PFSK-1 (cell line): ENCODE measurements at regions not wholly inside any gene's neighbourhood (a gene's known extent, or its start where the extent isn't known, plus 50 kb on each side); places are given as distances from the start of the nearest gene placed in this dataset.

Experiments used
- FOXP2 ChIP-seq: optimal IDR thresholded peaks from 2 replicates; pipeline ENCODE3; 2011; ENCODE audit warnings: borderline replicate concordance, control low read depth, inconsistent platforms; ENCODE audit not compliant: insufficient read depth; ENCODE audit errors: extremely low read length, extremely low read depth
- POLR2AphosphoS5 ChIP-seq: IDR thresholded peaks from 2 replicates; pipeline ENCODE4 v1.6.1; 2012; ENCODE audit warnings: low read depth, mild to moderate bottlenecking, control low read depth, low read length, moderate library complexity
- REST ChIP-seq, 2 experiments: IDR thresholded peaks; 2 replicates each; pipeline versions ENCODE4 v1.6.1 to v1.8.0; 2011 to 2012; ENCODE audit warnings: low read depth in 2 of 2, low read length in 2 of 2, control low read depth in 1 of 2, inconsistent platforms in 1 of 2, mild to moderate bottlenecking in 1 of 2, moderate library complexity in 1 of 2; ENCODE audit not compliant: insufficient read depth in 1 of 2
- SIN3A ChIP-seq: IDR thresholded peaks from 2 replicates; pipeline ENCODE4 v1.6.1; 2012; ENCODE audit warnings: mild to moderate bottlenecking, low read length, moderate library complexity, borderline replicate concordance; ENCODE audit not compliant: insufficient read depth
- TAF1 ChIP-seq: IDR thresholded peaks from 2 replicates; pipeline ENCODE4 v1.6.1; 2012; ENCODE audit warnings: low read length, control low read depth, borderline replicate concordance; ENCODE audit not compliant: insufficient read depth

- TF ChIP-seq POLR2AphosphoS5 (no peak), REST (IDR thresholded peaks at IDR 0.05; ENCODE audit: insufficient read depth in 1 of 2, low read depth in 2 of 2, low read length in 2 of 2) (no peak), TAF1 (no peak), FOXP2 (no peak), SIN3A (no peak)
Observed at GRCh38 chr11:97894978-97895377, 1125.8 kb upstream of the CNTN5 start.

GRCh38 chr11:97895572-97895971 is 1125.2 kb upstream of the CNTN5 start:
- TF ChIP-seq REST (IDR thresholded peaks at IDR 0.05; ENCODE audit: insufficient read depth in 1 of 2, low read depth in 2 of 2, low read length in 2 of 2) (no peak), FOXP2 (no peak), POLR2AphosphoS5 (no peak), TAF1 (no peak), SIN3A (no peak)

GRCh38 chr11:97902828-97903227 is 1117.9 kb upstream of the CNTN5 start:
- TF ChIP-seq FOXP2 (no peak), POLR2AphosphoS5 (no peak), TAF1 (no peak), SIN3A (no peak), REST (IDR thresholded peaks at IDR 0.05; ENCODE audit: insufficient read depth in 1 of 2, low read depth in 2 of 2, low read length in 2 of 2) (no peak)

GRCh38 chr11:97905101-97905500 is 1115.6 kb upstream of the CNTN5 start:
- no peak for TF ChIP-seq FOXP2

- no peak for TF ChIP-seq FOXP2
- TF ChIP-seq REST (IDR thresholded peaks at IDR 0.05; ENCODE audit: insufficient read depth in 1 of 2, low read depth in 2 of 2, low read length in 2 of 2) = no peak
- no peak for TF ChIP-seq POLR2AphosphoS5
- TF ChIP-seq SIN3A = no peak
- TF ChIP-seq TAF1 = no peak
Observed at GRCh38 chr11:97905671-97906070, 1115.1 kb upstream of the CNTN5 start.
